ENCODE measurements at regions not wholly inside any gene's neighbourhood (a gene's known extent, or its start where the extent isn't known, plus 50 kb on each side); places are given as distances from the start of the nearest gene placed in this dataset.
"Not testable (repeated sequence)": the region's sequence is repeated elsewhere in the genome, so short reads cannot be mapped to it uniquely, and the experiment has no call there.

GRCh38 chr6:135565605-135566004 lies 68.1 kb upstream of the AHI1 start:
- not testable (repeated sequence) for TF ChIP-seq CTCF (IDR thresholded peaks at IDR 0.05; ENCODE audit: low read depth, low read length); MAX (IDR thresholded peaks at IDR 0.05; ENCODE audit: low read depth, low read length); MYC (IDR thresholded peaks at IDR 0.05; ENCODE audit: low read depth, low read length); POLR2A (IDR thresholded peaks at IDR 0.05; ENCODE audit: extremely low read depth, insufficient read length)
